SK-N-MC (cell line): ENCODE measurements at regions not wholly inside any gene's neighbourhood (a gene's known extent, or its start where the extent isn't known, plus 50 kb on each side); places are given as distances from the start of the nearest gene placed in this dataset.

ENCODE experiments used
- EZH2 ChIP-seq: fragments of 200-600 bp; sonication (generic); IDR thresholded peaks from one replicate; pipeline ENCODE4 v1.6.1; 2017; ENCODE audit warnings: antibody characterized with exemption
- POLR2AphosphoS5 ChIP-seq: IDR thresholded peaks from 2 replicates; pipeline ENCODE4 v1.6.1; 2012; ENCODE audit warnings: mild to moderate bottlenecking, low read depth, low read length, borderline replicate concordance

- TF ChIP-seq EZH2 = no peak
- TF ChIP-seq POLR2AphosphoS5 = no peak
Measured at GRCh38 chr1:47675721-47676120, 237.9 kb downstream of the FOXD2 start.
